Neural cell (in vitro differentiated cells): ENCODE measurements at regions not wholly inside any gene's neighbourhood (a gene's known extent, or its start where the extent isn't known, plus 50 kb on each side); places are given as distances from the start of the nearest gene placed in this dataset.

Experiments used
- EP300 ChIP-seq: fragments of 450-650 bp; conservative IDR thresholded peaks from 2 replicates; pipeline ENCODE4 v1.6.1; 2014; ENCODE audit warnings: antibody characterized with exemption, mild to moderate bottlenecking, moderate library complexity; ENCODE audit not compliant: poor library complexity, severe bottlenecking
- EZH2 ChIP-seq: fragments of 200-600, 300-800 bp; shearing (Covaris generic), sonication (generic); IDR thresholded peaks from 2 replicates; pipeline ENCODE4 v1.6.1; 2014; ENCODE audit warnings: antibody characterized with exemption, low read length, borderline replicate concordance, mild to moderate bottlenecking; ENCODE audit not compliant: insufficient read depth, poor library complexity, severe bottlenecking
- POLR2AphosphoS5 ChIP-seq: IDR thresholded peaks from 2 replicates; pipeline ENCODE4 v1.6.1; 2012
- TF ChIP-seq, protein P1 (sequence below): fragments of 450-650 bp; IDR thresholded peaks from 2 replicates; pipeline ENCODE4 v1.5.1; 2014; ENCODE audit warnings: antibody characterized with exemption, mild to moderate bottlenecking, moderate library complexity; ENCODE audit not compliant: poor library complexity, severe bottlenecking

GRCh38 chr4:126647320-126647719, 985.4 kb upstream of the INTU start:
- TF ChIP-seq, protein P1, sequence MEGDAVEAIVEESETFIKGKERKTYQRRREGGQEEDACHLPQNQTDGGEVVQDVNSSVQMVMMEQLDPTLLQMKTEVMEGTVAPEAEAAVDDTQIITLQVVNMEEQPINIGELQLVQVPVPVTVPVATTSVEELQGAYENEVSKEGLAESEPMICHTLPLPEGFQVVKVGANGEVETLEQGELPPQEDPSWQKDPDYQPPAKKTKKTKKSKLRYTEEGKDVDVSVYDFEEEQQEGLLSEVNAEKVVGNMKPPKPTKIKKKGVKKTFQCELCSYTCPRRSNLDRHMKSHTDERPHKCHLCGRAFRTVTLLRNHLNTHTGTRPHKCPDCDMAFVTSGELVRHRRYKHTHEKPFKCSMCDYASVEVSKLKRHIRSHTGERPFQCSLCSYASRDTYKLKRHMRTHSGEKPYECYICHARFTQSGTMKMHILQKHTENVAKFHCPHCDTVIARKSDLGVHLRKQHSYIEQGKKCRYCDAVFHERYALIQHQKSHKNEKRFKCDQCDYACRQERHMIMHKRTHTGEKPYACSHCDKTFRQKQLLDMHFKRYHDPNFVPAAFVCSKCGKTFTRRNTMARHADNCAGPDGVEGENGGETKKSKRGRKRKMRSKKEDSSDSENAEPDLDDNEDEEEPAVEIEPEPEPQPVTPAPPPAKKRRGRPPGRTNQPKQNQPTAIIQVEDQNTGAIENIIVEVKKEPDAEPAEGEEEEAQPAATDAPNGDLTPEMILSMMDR = no peak
- TF ChIP-seq POLR2AphosphoS5 = no peak
- no peak for TF ChIP-seq EZH2
- TF ChIP-seq EP300 = no peak
